ENCODE measurements at regions not wholly inside any gene's neighbourhood (a gene's known extent, or its start where the extent isn't known, plus 50 kb on each side); places are given as distances from the start of the nearest gene placed in this dataset.

DNA sequence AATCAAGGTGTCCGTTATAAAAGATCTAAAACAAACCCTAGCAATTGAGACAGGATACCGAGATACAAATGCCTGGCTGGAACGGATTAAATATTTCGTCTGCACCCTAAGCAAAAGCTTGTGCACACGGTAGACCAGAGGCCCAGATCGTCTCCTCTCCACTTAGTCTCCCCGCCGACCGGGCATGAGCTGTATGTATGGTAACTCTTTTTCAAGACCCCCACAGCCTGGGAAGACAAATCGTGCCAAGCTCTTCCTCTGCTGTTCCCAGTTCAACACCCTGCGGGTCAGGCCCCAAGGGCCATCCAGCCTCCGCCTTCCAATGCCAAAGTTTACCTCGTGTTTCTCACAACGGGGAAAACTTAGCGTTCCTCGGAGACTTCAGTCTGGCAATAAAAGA lies 285.7 kb upstream of the GALNT17 start:
- in situ Hi-C loops (cut with HindIII; ENCODE audit: low pct_unique_long_range_greater_than_20kb, low sequenced_read_pairs), result no loop called here
- no peak for DNase-seq (ENCODE audit: low read depth)

DNA sequence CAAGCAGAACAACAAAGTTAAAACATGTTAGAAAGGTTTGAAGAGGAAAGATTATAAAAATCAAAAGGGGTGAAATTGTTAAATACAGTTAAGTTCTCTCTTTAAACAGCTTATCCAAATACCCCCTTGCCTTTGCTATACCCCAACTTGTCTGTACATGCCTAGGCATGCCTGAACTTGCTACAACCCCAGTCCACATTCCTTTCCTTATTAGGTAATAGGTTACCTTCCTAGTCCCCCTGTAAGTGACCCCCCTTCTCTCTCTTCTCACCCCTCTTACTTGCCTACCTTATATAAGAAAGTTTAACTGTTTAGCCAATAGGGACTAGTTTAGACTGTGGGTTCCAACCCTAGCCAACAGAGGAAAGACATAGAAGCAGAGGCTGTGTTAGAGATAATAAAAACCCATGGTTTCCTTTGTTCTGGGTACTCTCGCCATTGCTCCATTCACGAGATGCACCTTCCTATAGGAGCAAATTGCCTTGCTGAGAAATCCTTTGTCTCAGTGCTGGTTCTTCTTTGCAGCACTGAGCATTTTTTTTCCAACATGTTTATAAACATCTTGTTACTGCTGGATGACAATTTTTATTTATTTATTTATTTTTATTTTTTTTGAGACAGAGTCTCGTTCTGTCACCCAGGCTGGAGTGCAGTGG lies 282.2 kb upstream of the GALNT17 start:
- in situ Hi-C loops (cut with HindIII; ENCODE audit: low pct_unique_long_range_greater_than_20kb, low sequenced_read_pairs), result no loop called here
- no peak for DNase-seq (ENCODE audit: low read depth)

DNA sequence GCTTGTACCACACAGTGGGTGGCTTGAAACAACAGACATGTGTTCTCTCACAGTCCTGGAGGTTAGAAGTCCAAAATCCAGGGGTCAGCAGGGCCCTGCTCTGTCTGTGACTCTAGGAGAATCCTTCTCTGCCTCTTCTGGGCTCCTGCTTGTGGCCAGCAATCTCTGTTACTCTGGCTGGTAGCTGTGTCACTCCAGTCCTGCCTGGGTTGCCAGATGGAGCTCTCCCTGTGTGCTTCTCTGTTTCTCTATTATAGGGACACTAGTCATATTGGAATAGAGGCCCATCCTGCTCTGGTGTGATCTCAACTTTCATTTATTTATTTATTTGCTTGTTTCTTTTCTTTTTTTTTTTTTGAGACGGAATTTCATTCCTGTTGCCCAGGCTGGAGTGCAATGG lies 276.6 kb upstream of the GALNT17 start:
- in situ Hi-C loops (cut with HindIII; ENCODE audit: low pct_unique_long_range_greater_than_20kb, low sequenced_read_pairs), result no loop called here
- DNase-seq (ENCODE audit: low read depth), result no peak

DNA sequence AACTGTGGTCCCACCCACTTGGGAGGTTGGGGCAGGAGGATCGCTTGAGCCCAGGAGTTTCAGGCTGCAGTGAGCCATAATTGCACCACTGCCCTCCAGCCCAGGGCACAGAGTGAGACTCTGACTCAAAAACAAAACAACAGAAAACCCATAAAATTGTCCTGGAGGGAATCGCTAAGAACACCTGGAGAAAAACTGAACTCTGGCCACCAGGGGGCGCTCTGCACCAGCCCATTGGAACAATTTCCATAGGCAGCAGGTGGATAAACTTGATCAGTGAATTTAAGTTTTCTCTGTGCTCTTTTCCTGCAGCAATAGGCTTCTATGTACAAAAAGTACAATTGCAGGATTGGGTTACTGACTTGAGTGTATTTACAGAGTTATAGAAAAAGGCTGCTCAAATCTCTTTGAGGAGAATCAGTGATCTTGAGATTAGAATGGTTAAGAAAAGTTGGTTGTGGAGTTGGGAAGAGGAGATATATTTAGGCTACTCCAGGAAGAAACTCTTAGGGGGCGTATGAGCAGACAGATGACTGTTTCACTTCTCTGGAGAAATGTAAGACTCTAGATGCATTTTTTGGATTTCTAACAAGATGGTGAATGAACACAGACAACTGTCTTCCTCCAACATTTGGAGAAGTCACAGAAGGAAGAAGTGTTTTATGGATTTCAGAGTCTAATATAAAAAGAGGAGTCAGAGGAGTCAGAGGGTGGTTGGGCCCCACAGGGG lies 274.9 kb upstream of the GALNT17 start:
- DNase-seq (ENCODE audit: low read depth), result peak; percentile 59
- in situ Hi-C loops (cut with HindIII; ENCODE audit: low pct_unique_long_range_greater_than_20kb, low sequenced_read_pairs), result no loop called here

DNA sequence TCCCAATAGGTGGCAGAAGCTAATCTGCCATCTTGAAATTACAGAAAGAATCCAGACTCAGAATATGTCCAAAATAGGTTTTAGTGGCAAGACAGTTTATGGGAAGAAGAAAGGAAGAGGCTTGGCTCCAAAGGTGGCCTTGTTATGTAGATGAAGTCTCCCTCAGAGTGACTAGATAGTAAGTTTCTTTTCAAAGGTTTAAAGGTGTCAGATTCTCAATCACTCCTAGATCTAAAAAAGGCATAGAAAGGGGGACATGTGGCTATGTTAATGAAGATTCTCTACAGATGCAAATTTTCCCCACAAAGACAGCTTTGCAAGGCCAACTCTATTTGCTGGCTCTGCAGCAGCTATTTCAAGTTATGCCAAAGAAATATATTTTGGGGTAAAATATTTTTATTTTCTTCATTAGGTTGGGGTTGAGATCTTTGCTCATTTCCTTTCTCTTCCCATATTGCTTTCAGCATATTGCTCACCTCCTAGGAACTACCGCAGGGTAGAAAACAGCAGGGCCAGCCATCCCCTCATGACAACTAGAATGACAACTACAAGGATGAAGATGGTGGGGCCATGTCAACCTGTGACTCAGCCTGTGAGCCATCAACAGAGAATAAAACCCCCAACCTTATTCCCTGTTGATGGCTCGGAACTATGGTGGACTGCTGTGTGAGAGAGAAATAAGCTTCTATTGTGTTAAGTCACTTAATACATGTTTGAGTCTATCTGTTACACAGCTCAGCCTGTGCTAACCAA lies 274.0 kb upstream of the GALNT17 start:
- in situ Hi-C loops (cut with HindIII; ENCODE audit: low pct_unique_long_range_greater_than_20kb, low sequenced_read_pairs), result no loop called here
- DNase-seq (ENCODE audit: low read depth), result no peak

DNA sequence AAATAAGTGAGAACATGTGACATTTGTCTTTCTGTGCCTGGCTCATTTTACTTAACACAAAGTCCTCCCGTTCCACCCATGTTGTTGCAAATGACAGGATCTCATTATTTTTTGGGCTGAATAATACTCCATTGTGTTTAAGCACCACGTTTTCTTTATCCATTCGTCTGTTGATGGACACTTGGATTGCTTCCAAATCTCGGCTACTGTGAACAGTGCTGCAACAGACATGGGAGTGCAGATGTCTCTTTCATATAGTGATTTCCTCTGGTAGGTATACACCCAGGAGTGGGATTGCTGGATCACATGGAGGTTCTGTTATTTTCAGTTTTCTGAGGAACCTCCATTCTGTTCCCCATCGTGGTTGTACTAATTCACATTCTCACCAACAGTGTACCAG lies 264.4 kb upstream of the GALNT17 start:
- in situ Hi-C loops (cut with HindIII; ENCODE audit: low pct_unique_long_range_greater_than_20kb, low sequenced_read_pairs), result no loop called here
- DNase-seq (ENCODE audit: low read depth), result no peak

DNA sequence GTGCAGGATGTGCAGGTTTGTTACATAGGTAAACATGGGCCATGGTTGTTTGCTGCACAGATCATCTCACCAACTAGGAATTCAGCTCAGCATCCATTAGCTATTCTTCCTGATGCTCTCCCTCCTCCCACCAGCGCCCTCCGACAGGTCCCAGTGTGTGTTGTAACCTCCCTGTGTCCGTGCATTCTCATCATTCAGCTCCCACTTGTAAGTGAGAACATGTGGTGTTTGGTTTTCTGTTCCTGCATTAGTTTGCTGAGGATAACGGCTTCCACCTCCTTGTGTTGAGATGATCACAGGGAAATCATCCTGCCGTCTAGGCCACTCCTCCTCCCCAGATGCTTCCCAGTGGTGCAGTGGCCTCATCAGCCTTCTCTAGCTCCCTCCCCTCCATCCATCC lies 261.6 kb upstream of the GALNT17 start:
- in situ Hi-C loops (cut with HindIII; ENCODE audit: low pct_unique_long_range_greater_than_20kb, low sequenced_read_pairs), result no loop called here
- DNase-seq (ENCODE audit: low read depth), result no peak

DNA sequence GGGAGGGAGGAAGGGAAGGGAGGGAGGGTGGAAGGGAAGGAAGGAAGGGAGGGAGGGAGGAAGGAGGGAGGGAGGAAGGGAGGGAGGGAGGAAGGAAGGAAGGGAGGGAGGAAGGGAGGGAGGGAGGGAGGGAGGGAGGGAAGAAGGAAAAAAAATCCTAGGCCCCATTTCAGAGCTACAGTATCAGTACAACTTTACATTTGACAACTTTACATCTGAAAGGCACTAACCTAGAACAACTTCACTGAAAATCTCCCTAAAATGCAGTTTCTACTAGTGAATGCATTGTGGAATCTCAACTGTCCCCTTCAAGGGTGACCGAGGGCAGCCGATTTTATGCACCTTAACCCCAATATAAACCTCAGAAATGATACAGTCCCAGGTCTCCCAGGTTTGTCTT lies 259.8 kb upstream of the GALNT17 start:
- DNase-seq (ENCODE audit: low read depth), result no peak
- in situ Hi-C loops (cut with HindIII; ENCODE audit: low pct_unique_long_range_greater_than_20kb, low sequenced_read_pairs), result no loop called here

DNA sequence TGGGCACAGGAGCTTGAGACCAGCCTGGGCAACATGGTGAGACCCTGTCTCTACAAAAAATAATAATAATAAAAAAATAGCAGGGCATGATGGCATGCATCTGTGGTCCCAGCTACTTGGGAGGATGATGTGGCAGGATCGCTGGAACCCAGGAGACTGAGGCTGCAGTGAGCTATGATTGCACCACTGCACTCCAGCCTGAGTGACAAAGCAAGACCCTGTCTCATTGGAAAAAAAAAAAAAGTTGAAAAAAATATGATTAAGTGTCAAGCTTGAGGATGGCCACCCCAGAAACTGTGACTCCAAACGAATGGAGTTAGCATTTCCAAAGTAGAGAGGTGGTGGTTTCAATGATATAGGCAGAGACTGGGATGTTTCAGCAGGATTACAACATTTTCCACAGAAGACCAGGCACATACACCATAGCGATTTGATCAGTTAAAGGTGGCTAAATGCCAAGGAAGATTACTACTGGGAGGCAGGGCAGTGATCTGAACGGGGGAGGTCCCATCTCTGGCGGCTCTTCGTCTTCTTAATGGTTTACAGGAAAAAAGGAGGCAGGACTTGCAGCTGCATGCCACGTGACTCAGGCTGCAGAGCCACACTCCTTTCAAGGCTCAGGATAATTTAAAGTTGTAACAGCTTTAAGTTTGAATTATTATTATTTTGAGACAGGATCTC lies 250.6 kb upstream of the GALNT17 start:
- in situ Hi-C loops (cut with HindIII; ENCODE audit: low pct_unique_long_range_greater_than_20kb, low sequenced_read_pairs), result no loop called here
- no peak for DNase-seq (ENCODE audit: low read depth)

DNA sequence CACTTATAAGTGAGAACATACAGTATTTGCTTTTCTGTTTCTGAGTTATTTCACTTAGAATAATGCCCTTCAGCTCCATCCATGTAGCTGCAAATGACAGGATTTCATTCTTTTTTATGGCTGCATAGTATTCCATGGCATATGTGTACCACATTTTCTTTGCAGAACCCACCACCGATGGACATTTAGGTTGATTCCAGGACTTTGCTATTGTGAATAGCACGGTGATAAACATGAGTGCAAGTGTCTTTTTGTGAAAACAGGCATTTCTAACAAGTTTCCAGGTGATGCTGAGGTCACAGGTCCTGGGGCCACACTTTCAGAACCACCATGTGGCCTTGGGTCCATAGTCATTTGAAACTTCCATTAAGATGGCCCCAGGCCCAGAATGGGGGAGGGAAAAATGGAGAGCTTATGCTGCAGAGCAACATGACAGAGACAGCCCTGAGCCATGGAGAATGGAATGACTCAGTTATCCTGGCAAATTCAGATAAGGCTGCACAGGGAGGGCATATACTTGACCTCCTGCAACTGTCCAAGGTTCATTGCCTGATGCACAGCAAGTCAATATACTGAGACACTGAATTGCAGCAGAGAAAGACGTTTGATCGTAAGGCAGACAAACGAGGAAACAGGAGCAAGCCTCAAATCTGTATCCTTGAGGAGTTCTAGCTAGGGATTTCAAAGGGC lies 248.0 kb upstream of the GALNT17 start:
- no peak for DNase-seq (ENCODE audit: low read depth)
- in situ Hi-C loops (cut with HindIII; ENCODE audit: low pct_unique_long_range_greater_than_20kb, low sequenced_read_pairs), result no loop called here

DNA sequence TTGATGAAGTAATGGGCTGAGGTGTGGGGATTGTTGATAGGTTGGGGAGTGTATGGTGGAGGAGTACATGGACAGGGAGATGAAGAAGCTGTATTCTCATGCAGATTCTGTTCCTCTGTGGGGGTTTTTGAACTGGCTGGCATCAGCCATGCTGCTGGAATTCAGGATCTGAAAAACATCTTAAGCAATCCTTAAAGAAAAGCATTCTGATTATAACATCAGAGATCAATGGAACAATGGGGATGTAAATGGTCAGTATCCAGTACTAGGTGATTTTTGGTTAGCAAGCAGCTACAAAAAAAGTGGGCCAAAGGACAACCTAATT lies 247.5 kb upstream of the GALNT17 start:
- no peak for DNase-seq (ENCODE audit: low read depth)
- in situ Hi-C loops (cut with HindIII; ENCODE audit: low pct_unique_long_range_greater_than_20kb, low sequenced_read_pairs), result no loop called here

DNA sequence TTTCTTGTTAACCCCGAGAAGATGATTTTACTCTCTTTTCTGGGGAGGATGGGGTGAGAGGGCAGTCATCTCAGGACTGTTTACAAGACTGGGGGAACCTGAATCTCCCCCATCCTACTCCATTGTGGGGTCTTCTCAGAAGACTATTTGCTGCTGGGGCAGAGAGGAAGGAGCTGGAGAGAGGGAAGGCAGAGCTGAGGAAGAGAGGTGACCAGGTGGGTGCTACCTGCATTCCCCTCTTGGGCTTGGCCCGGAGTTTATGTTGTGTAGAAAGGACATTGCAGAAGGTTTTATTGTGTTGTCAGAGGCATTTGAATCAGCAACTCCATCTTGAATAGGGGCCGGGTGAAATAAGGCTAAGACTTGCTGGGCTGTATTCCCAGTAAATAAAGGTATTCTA lies 247.1 kb upstream of the GALNT17 start:
- no peak for DNase-seq (ENCODE audit: low read depth)
- in situ Hi-C loops (cut with HindIII; ENCODE audit: low pct_unique_long_range_greater_than_20kb, low sequenced_read_pairs), result no loop called here

DNA sequence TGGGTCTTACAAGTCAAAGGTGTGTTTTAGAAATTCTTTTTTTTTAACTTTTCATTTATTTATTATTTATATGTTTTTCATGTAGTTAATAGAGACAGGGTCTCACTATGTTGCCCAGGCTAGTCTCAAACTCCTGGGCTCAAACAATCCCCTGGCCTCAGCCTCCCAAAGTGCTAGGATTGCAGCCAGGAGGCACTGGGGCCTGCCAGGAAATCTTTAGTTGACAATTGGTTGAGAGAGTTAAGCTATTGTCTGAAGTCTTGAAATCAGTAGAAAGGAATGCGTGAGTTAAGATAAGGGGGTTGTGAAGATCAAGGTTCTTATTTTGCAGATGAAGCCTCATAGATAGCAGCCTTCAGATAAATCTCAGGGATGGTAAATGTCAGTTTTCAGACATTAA lies 245.4 kb upstream of the GALNT17 start:
- in situ Hi-C loops (cut with HindIII; ENCODE audit: low pct_unique_long_range_greater_than_20kb, low sequenced_read_pairs), result no loop called here
- no peak for DNase-seq (ENCODE audit: low read depth)

DNA sequence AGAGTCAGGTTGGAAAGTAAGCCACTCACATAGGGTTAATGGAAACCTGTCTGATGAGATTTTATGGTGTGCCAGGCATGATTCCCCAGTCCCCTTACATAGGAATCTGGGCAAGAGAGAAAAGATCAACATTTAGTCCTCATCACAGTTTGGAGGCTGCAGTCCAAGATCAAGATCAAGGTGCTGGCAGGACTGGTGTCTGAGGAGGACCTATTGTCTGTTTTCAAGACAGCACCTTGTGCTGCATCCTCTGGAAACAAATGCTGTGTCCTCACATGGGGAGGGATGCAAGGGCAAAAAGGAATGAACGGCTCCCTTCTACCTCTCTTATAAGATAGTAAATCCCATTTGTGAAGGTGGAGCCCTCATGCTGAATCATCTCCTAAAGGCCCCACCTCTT lies 244.8 kb upstream of the GALNT17 start:
- in situ Hi-C loops (cut with HindIII; ENCODE audit: low pct_unique_long_range_greater_than_20kb, low sequenced_read_pairs), result no loop called here

DNA sequence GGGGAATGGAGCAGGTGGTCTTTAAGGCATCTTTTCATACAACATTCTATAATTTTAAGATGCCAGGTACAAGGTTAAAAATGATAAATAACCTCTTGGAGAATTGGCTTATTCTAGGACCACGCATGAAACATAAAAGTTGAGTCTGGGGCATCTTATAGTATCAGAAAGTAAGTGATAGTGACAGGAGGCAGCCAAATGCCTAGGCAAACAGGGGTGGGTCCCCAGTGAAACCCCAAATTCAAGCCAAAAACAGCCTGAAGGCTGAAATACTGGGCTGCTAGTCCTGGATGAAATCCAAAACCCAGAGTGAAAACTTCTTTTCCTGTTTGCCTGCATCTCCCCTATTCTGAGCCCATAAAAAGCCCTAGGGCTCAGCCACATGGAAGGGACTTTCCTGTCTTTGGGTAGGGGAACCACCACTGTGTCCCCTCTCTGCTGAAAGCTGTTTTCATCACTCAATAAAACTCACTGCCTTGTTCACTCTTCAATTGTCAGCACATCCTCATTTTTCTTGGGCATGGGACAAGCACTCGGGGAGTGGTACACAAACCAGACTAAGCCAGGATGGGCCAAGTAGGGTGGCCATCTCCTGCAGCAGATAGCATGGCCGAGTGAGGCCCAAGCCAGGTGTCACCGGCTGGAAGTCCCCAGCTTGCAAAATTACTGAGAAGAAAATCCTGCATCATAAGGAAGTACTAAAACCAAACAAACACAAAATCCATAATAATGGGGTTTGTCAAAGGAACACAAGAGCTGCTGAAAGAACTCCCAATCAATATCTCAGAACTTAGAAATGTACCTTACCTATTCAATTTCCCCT lies 241.6 kb upstream of the GALNT17 start:
- in situ Hi-C loops (cut with HindIII; ENCODE audit: low pct_unique_long_range_greater_than_20kb, low sequenced_read_pairs), result no loop called here

More for the DNA sequence above, 244.8 kb upstream of the GALNT17 start:
- no peak for DNase-seq (ENCODE audit: low read depth)

DNA sequence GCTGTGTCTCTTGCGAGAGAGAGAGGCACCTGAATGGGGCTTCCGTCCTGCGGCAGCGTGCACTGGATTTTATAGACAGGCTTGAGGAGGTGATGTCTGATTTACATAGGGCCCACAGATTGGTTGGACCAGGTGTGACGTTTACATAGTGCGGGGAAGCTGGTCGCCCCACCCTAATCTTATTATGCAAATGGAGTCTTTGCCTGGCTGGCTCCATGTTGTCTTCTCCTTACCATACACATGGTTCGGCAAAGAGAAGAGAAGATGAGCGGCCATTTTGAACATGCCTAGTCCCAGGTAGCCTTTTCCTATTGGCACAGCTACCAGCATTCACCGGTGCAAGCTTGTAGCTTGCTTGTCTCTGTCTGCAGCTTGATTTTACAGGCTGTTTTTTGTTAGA lies 238.5 kb upstream of the GALNT17 start:
- DNase-seq (ENCODE audit: low read depth), result no peak

More for the DNA sequence above, 241.6 kb upstream of the GALNT17 start:
- DNase-seq (ENCODE audit: low read depth), result no peak

DNA sequence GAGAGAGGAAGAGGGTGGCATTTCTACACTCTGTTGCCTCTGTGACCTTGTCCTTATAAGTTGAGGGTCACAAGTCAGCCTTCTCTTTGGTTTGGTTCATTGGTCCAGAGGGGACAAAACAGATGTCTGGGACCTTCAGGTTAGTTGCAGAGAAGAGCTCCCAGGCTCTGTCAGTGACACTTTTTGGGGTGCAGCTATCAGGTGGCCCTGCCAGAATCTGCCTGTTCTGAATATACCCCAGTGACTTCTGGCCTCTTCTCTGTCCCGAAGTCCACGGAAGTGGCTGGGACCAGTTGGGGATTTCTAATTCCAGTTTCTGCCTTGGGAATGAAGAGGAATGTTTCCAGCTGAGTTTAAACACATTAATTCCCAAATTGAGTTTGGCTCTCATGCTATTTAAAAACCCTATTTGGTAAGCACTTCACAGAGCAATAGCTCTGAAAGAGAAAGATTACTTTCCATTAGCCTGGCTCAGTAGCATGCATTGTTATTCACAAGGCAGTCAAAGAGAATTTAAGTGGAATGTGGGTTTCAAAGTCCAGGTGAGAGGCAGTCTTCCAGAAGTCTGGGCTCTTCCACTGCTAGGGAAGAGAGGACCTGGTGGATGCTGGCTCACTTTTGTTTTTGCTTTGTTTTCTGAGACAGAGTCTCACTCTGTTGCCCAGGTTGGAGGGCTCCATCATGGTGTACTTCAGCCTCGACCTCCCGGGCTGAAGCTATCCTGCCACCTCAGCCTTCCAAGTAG lies 237.8 kb upstream of the GALNT17 start:
- in situ Hi-C loops (cut with HindIII; ENCODE audit: low pct_unique_long_range_greater_than_20kb, low sequenced_read_pairs), result no loop called here
- no peak for DNase-seq (ENCODE audit: low read depth)

More for the DNA sequence above, 238.5 kb upstream of the GALNT17 start:
- in situ Hi-C loops (cut with HindIII; ENCODE audit: low pct_unique_long_range_greater_than_20kb, low sequenced_read_pairs), result no loop called here
